Smooth muscle cell of the brain vasculature (primary cell): ENCODE measurements at regions not wholly inside any gene's neighbourhood (a gene's known extent, or its start where the extent isn't known, plus 50 kb on each side); places are given as distances from the start of the nearest gene placed in this dataset.
"Not testable (repeated sequence)": the region's sequence is repeated elsewhere in the genome, so short reads cannot be mapped to it uniquely, and the experiment has no call there.

Source experiments
- DNase-seq: peaks from one replicate; pipeline ENCODE4 v3.0.0-alpha.2; 2012; ENCODE audit warnings: low read depth, low spot score

- DNase-seq, result no peak
Observed at GRCh38 chr18:78826631-78827030, 153.0 kb upstream of the SALL3 start.

DNA sequence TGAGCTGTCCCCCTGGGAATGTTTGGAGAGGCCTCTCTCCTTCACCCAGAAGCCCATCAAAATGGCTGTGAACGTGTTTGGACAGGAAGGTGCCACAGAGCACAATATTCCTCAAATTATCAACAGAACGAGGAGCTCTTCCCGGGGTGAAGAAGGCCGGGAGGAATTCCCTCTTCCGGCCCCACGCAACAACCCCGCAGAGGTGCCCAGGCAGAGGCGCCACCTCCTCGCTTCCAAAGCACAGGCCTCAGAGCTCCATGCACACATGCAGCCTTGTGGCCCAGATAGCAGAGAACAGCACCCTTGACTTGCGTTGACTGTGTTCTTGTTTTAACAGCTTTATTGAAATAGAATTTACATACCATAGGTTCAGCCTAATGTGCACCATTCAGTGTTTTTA is 152.5 kb upstream of the SALL3 start:
- DNase-seq, result no peak

GRCh38 chr18:78828131-78828530 is 151.5 kb upstream of the SALL3 start:
- no peak for DNase-seq

DNA sequence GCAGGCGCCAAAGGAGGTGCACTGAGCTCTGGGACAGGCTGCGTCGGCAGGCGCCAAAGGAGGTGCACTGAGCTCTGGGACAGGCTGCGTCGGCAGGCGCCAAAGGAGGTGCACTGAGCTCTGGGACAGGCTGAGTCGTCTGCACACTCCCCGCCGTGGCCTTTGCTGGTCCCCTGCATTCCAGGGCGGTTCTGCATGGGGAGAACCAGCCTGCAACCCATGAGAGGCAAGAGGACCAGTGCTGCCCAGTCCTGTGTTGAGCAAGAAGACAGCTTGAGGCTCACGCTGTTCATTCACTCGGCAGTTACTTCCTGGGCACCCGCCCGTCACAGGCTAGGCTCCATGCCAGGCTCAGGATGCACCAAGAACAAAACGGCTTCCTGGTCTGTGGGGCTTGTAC is 150.6 kb upstream of the SALL3 start:
- DNase-seq, result not testable (repeated sequence)

GRCh38 chr18:78830161-78830560 is 149.5 kb upstream of the SALL3 start:
- no peak for DNase-seq

DNA sequence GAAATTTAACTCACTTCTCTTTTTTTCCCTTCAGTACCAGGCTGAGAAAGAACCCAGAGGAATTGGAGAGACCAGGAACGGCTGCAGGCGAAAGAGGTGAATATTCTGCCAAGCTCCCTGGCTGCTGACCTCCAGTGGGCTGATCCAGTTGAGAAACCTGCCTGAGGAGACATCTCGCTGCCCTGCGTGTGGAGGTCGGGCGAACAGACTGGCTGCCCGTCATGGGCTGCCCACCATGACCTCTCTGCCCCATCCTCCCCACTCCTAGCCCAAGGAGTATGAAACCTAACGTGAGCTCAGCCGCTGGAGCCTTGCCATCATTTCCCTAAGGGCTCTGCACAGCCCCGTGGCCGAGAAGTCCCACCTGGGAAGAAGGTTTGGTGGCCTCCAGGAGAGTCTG is 148.8 kb upstream of the SALL3 start:
- DNase-seq, result no peak

GRCh38 chr18:78831603-78832002 is 148.0 kb upstream of the SALL3 start:
- DNase-seq, result no peak

DNA sequence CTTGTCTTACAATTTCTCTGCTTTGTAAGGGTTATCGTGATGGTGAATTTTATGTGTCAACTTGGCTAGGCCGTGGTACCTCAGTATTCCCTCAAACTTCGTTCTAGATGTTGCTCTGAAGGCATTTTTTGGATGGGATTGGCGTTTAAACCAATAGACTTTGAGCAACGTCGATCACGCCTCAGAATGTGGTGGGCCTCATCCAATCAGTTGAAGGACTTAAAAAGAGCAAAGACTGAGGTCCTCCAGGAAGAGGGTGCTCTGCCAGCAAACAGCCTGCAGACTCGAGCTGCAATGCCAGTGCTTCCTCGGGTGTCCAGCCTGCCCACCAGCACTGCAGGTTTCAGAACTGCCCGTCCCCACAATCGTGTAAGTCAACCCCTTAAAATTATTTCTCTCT is 145.8 kb upstream of the SALL3 start:
- no peak for DNase-seq

GRCh38 chr18:78836838-78837237 is 142.8 kb upstream of the SALL3 start:
- DNase-seq, result no peak

GRCh38 chr18:78837754-78838153 is 141.9 kb upstream of the SALL3 start:
- DNase-seq, result no peak

GRCh38 chr18:78838183-78838582 is 141.4 kb upstream of the SALL3 start:
- no peak for DNase-seq

DNA sequence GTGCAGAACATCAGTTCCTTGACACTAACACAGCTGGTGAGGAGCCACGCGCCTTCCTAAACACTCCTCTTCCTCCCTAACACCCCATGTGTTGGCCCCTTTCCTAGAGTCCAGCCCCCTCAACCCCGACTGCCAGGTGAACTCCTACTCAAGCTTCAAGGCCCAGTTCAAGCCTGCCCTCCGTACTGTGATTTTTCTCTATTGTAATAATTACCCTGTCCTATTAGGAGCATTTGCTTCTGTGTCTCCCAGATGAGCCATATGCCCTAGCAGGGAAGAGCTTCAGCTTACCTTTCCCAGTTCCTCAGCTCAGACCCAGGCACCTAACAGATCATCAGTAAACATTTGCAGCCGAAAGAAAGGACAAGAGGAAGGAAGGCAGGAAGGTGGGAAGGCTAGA is 130.6 kb upstream of the SALL3 start:
- DNase-seq, result no peak

DNA sequence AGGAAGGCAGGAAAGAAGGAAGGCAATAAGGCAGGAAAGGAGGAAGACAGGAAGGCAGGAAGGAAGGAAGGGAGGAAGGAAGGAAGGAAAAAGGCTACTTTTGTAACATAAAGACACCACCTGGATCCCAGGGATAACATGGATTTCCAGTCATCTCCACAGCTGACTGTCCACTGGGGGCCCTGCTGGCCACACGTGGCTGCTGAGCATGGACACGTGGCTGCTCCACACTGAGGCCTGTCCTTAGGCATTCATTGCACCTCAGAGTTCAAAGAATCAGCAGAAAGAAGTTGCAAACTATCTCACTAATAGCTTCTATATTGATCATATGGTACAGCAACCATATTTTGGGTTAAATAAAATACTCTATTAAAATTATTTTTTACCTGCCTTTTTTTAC is 130.2 kb upstream of the SALL3 start:
- DNase-seq, result no peak

GRCh38 chr18:78853341-78853740 is 126.3 kb upstream of the SALL3 start:
- DNase-seq, result no peak

GRCh38 chr18:78855188-78855587 is 124.4 kb upstream of the SALL3 start:
- no peak for DNase-seq

- DNase-seq, result no peak
Observed at GRCh38 chr18:78856569-78857313, 122.9 kb upstream of the SALL3 start.

DNA sequence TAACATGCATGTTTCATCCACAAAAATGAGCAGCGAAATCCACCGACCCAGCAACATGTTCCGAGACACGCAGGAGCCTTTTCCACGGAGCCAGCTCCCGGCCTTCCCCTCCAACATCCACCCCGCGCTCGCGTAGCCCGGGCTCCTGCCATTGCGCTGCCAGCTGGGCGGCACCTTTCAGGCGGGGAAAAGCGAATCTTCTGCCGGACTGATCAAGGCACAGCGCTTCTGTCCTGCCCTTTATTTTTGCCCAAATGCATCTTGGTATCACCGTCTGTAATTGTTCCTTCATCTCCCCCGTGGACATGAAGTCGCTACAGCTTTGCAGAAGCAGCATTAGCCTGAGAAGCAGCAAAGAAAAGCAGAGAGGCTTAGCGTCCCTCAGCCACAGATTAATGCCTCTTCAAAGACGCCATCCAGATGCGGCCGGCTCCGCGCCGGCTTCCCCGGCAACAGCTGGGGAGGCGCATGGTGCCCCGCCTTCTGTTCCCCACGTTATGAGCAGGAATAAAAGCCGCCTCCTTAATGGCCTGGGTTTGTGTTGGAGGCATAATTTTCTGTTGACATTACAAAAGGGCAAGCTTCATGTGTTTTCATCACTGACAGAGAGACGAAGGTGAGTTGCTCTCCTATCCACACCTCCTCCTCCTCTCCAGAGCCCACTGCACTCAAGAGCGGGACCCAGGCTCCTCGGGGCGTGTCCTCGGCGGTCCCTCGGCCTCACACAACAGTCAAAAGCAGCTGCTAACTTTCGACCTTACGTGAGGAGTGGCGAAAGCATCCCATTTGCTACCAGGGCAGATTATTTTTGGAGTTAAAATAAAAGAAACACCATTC is 122.1 kb upstream of the SALL3 start:
- DNase-seq, result no peak

- no peak for DNase-seq
Observed at GRCh38 chr18:78859686-78860085, 119.9 kb upstream of the SALL3 start.

- no peak for DNase-seq
Observed at GRCh38 chr18:78860117-78860516, 119.5 kb upstream of the SALL3 start.

DNA sequence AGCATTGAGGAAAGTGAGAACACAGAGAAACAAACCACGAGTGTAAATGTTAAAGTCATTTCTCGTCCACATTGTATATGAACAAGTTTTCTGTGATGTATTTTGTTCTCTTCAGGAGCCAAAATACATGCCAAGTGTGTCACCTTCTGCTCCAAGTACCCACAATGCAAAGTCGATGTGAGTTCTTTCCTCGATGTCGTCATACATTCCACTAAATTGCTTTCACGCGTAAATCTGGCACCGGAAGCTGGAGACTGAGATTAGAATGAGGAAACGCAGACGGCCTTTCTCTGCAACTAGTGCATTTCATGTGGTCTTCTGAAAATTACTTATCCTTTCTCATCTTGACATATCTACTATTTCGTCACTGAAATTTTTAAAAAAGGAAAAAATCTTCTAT is 118.5 kb upstream of the SALL3 start:
- no peak for DNase-seq

DNA sequence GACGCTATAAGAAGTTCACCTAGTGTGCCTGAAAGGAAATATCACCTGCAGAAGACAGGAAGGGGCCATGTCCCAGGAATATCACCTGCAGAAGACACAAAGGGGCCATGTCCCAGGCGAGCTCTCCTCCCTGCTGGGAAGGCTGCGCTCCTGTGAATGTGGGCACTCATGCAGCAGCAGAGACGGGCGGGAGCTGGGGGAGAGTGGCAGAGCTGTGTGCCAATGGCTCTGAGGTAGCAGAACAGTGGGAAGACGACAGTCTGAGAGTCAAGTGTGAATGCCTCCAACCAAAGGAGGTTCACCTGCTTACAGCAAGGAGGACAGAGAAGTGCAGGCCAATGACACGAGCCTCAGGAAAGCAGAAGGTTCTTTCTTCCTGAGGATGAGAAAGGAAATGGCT is 117.9 kb upstream of the SALL3 start:
- DNase-seq, result no peak

DNA sequence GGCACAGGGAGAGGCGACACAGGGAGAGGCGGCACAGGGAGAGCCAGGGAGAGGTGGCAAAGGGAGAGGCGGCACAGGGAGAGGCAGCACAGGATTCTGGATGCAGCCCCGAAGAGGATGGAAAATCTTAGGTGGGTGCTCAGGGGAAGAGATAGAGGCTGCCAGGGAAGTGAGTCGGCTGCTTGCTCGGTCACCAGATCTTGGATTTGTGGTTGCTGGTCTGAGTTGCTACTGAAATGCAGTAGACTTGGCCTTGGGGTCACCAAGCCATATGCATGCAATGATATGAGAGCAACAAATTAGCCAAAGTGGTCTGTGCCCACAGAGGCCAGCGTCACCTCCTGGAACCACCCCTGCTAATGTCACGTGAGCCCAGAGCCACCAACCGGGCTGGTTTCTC is 117.2 kb upstream of the SALL3 start:
- DNase-seq, result no peak

DNA sequence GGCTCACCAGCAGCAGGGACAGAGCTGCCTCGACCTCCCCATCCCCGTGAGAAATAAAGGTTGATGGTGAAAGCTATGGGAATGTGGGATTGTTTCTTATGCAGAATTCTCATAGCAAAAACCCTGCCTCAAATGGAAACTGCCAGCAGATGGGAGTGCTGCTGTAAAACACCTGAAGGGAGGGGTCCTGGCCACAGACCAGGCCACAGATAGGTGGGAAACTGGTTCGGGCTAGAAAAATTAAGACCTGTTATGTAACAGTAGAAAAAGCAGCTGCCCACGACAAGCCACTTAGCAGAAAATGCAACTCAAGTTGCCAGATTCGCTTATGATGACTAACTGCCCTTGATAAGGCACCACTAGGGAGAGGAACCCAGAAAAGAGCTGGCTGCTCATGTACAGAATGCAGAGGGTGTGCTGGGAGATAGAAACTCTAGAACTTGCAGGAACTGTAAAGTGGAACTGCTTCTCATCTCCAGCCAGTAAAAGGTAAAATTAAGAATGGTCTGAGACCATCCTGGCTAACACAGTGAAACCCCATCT is 114.5 kb upstream of the SALL3 start:
- no peak for DNase-seq
